GM13977 (cell line): ENCODE measurements at regions not wholly inside any gene's neighbourhood (a gene's known extent, or its start where the extent isn't known, plus 50 kb on each side); places are given as distances from the start of the nearest gene placed in this dataset.

Experiments used
- DNase-seq: peaks from one replicate; pipeline ENCODE4 v3.0.0; 2012; ENCODE audit warnings: low spot score
- in situ Hi-C: fragments of 300-500 bp; cut with MboI; formaldehyde crosslinking; loops from one replicate; pipeline ENCODE4 v1.12.0; 2022; ENCODE audit warnings: low sequenced_read_pairs, low pct_unique_long_range_greater_than_20kb, mixed read lengths, inconsistent platforms; ENCODE audit not compliant: unreplicated experiment
- TF ChIP-seq, protein P1 (sequence below): IDR thresholded peaks from 2 replicates; pipeline ENCODE4 v1.5.1; 2012; ENCODE audit warnings: mild to moderate bottlenecking, control low read depth; ENCODE audit not compliant: insufficient read depth; ENCODE audit errors: extremely low read depth, missing control alignments

- in situ Hi-C loops, result loop anchor here (10.0 kb wide), 1 partner anchor 203 kb away; the partner anchor contains the start of gene PFN2
- TF ChIP-seq, protein P1, sequence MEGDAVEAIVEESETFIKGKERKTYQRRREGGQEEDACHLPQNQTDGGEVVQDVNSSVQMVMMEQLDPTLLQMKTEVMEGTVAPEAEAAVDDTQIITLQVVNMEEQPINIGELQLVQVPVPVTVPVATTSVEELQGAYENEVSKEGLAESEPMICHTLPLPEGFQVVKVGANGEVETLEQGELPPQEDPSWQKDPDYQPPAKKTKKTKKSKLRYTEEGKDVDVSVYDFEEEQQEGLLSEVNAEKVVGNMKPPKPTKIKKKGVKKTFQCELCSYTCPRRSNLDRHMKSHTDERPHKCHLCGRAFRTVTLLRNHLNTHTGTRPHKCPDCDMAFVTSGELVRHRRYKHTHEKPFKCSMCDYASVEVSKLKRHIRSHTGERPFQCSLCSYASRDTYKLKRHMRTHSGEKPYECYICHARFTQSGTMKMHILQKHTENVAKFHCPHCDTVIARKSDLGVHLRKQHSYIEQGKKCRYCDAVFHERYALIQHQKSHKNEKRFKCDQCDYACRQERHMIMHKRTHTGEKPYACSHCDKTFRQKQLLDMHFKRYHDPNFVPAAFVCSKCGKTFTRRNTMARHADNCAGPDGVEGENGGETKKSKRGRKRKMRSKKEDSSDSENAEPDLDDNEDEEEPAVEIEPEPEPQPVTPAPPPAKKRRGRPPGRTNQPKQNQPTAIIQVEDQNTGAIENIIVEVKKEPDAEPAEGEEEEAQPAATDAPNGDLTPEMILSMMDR, result no peak
- DNase-seq, result no peak
These were observed 207.1 kb upstream of the PFN2 start for GRCh38 chr3:150177673-150178381.

DNA sequence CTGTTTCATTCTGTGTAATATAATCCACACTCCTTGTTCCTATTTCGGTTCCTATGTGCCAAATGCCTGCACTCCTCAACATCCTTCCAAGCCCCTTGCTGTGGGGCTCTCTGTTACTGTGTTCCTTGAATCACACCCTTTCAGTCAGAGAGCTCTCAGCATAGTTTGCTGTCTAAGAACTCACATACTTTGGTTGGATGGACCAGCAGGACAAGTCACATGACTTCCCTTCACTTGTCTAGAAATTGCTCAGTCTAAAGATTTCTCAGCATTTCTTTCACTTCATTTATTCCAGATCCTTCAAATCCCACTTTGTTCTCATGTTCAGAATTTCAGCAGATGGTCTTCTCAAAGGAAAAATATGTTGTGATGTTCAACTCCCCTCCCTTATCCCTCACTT lies 203.5 kb upstream of the PFN2 start:
- TF ChIP-seq, protein P1, result no peak

GRCh38 chr3:150172356-150172755 lies 201.7 kb upstream of the PFN2 start:
- in situ Hi-C loops, result loop anchor here (10.0 kb wide), 1 partner anchor 198 kb away; the partner anchor contains the start of gene PFN2
- DNase-seq, result no peak
- TF ChIP-seq, protein P1, result no peak

More for the DNA sequence above, 203.5 kb upstream of the PFN2 start:
- in situ Hi-C loops, result loop anchor here (10.0 kb wide), 1 partner anchor 199 kb away; the partner anchor contains the start of gene PFN2
- no peak for DNase-seq

DNA sequence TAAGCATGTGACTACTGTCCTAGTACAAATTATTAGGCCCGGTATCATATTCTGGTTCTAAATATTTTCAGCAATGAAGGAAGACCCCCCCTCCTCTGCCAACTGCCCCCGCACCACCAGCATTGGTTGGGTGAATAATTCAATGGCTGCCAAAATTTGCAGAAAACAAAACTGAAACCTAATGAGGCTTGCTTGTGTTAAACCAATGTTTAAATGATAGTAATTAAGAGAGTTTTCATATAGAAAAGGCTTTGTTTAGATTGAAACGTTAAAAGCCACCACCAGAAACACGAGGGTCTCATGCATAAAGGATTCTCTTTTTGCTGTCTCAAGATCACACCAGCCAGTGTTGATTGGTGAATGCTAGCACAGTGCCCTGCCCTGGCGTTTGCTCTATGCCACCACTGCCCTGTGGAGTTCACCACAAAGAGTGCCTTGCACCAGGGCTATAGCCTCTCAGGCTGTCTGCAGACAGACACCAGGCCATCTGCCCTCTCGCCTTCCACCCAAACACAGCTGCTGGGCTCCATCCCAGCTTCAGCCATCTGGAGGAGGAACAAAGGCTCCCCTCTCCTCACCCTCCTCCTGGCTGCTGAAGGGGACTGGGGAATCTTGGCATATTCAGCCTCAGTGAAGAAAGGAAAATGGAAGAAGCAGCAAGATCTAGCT lies 200.3 kb upstream of the PFN2 start:
- no peak for DNase-seq
- in situ Hi-C loops, result loop anchor here (10.0 kb wide), 1 partner anchor 196 kb away; the partner anchor contains the start of gene PFN2

DNA sequence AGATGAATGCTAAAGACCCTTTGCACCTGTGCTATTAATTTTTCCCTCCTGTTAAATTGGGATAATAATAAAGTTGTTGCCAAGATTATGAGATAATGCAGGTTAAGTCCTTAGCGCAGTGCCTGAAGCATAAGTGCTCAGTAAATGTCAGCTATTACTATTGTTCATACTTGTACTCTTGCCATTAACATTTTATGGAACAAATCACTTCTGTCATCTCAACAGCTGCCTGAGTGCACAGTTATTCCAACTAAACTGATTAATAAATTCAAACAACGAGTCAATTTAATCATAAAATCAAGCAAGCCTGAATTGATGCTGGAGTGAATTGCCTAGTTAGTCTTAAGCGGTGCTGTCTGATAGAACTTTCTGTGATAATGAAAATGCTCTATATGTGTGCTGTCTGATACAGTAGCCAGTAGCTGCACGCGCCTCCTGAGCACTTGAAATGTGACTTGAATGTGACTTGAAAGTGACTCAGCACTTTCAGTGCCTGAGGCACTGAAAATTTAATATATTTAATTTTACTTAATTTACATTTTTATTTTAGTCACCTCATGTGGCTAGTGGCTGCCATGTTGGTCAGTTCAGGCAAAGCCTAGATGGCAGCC lies 198.7 kb upstream of the PFN2 start:
- TF ChIP-seq, protein P1, result no peak
- in situ Hi-C loops, result no loop called here
- DNase-seq, result no peak

More for the DNA sequence above, 200.3 kb upstream of the PFN2 start:
- TF ChIP-seq, protein P1, result no peak

DNA sequence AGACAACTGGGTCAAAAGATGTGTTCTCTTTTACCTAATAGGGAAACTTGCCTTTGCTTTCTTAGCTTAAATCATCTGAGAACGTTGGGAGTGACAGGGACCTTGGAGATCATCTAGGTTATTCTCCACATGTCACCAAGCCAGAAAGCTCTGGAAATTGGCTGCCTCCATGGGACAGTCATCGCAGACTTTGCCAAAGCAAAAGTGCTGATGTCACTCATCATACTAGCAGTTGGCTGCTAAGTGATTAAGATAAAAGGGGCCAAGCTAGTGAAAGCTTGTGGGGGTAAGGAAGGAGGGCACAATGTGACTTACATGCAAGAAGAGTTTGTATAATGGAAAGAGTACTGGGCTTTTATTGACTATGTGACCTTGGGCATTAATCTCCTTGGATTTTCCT lies 198.0 kb upstream of the PFN2 start:
- in situ Hi-C loops, result no loop called here
- no peak for DNase-seq
- TF ChIP-seq, protein P1, result no peak
